ENCODE measurements at regions not wholly inside any gene's neighbourhood (a gene's known extent, or its start where the extent isn't known, plus 50 kb on each side); places are given as distances from the start of the nearest gene placed in this dataset.

DNA sequence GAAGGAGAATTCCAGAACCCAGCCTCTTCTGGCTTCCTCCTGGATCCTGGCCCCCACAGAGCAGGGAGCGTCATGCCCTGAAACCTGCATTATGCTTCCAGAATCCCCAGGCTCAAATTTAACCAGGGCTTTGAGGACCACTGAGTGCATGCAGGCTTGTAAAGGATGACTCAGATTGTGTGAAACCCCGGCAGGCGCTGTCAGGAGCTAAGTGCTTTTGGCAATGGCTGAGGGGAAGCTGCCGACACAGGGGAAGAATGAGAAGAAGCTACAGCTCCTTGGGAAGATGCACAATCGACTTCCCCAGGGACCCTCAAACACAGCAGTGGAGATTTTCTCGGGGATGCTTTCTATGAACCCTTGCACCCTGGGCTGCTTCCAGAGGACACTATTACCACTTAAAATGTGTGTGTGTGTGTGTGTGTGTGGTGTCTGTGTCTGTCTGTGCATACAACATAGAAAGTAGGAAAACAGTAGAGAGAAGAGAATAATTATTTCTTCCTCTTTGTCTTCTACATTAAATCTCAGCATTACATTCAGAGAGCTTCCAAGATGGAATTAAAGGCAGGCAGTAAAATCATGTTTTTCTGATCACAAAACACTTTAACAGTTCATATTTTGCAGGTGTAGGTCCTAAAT, 183.5 kb upstream of the INHBA start:
- TF ChIP-seq POLR2A (IDR thresholded peaks at IDR 0.05), result no peak
- TF ChIP-seq, protein P1, sequence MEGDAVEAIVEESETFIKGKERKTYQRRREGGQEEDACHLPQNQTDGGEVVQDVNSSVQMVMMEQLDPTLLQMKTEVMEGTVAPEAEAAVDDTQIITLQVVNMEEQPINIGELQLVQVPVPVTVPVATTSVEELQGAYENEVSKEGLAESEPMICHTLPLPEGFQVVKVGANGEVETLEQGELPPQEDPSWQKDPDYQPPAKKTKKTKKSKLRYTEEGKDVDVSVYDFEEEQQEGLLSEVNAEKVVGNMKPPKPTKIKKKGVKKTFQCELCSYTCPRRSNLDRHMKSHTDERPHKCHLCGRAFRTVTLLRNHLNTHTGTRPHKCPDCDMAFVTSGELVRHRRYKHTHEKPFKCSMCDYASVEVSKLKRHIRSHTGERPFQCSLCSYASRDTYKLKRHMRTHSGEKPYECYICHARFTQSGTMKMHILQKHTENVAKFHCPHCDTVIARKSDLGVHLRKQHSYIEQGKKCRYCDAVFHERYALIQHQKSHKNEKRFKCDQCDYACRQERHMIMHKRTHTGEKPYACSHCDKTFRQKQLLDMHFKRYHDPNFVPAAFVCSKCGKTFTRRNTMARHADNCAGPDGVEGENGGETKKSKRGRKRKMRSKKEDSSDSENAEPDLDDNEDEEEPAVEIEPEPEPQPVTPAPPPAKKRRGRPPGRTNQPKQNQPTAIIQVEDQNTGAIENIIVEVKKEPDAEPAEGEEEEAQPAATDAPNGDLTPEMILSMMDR (IDR thresholded peaks at IDR 0.05), result no peak
- TF ChIP-seq EP300 (IDR thresholded peaks at IDR 0.05), result no peak
- WGBS, 3 donors, result 9 to 18% (median 15%) methylated on average over 6 of the region's 6 CpGs
- H3K9me3 ChIP-seq, result no peaks in the 10 kb centered on the region
- H3K4me3 ChIP-seq, result no peak overlapping the region
- no peak overlapping the region for H3K27ac ChIP-seq
- DNase-seq, result peak; percentile 49 to 64 (median 55)
- no peaks in the 10 kb centered on the region for H3K36me3 ChIP-seq
- peaks cover 7% of the 10 kb centered on the region for H3K4me1 ChIP-seq (ENCODE audit: insufficient read depth)
- H3K27me3 ChIP-seq, result no peaks in the 10 kb centered on the region
- intact Hi-C loops (cut with DNase I), result no loop called here

DNA sequence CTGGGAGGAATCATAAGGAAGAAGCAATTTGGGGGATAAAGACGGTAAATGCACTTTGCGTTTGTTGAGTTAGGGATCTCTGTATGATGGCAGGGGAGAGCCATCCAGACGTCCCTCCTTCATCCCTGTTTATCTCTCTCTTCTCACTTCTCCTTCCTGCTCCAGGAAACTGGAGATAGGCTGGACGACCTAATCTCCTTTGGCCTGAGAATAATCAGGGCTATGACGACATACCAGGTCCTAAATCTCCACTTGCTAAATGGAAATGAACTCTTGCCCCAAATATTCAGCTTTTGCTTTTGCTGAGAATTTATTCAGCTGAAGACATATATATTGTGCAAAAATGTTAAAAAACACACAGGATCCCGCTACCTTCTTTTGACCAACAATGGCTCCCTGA, 182.9 kb upstream of the INHBA start:
- no peak overlapping the region for H3K27ac ChIP-seq
- no peak overlapping the region for H3K4me3 ChIP-seq
- 28 to 55% (median 37%) methylated on average over 6 of the region's 6 CpGs for WGBS, 3 donors

DNA sequence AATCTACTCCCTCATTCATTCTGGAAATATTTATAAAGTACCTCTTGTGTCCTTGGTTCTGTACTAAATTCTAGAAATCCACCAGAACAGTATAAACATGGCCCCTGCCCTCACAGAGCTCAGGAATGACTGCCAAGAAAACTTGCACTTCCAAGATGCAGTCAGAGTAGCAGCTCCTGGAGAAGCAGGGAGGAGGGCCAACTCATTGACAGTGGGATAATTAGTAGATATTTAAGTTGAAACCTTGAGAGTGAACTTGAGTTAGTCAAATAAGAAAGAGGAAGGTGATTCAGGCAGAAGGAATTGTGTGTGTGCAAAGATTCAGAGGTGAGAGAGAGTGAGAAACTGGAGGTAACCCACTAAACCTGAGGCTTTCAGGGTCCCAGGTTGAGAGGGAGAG, 182.2 kb upstream of the INHBA start:
- Histone ChIP-seq H3K27ac (no peak overlapping the region), H3K36me3 (no peaks in the 10 kb centered on the region), H3K4me1 (ENCODE audit: insufficient read depth) (peaks cover 8% of the 10 kb centered on the region), H3K27me3 (no peaks in the 10 kb centered on the region), H3K4me3 (no peak overlapping the region), H3K9me3 (no peaks in the 10 kb centered on the region)
- no peak for DNase-seq
- TF ChIP-seq EP300 (IDR thresholded peaks at IDR 0.05), result no peak
- no peak for TF ChIP-seq POLR2A (IDR thresholded peaks at IDR 0.05)
- TF ChIP-seq, protein P1 (IDR thresholded peaks at IDR 0.05), result no peak
- intact Hi-C loops (cut with DNase I), result no loop called here

More for the DNA sequence above, 182.9 kb upstream of the INHBA start:
- no peak for TF ChIP-seq EP300 (IDR thresholded peaks at IDR 0.05)
- no peak for TF ChIP-seq POLR2A (IDR thresholded peaks at IDR 0.05)
- TF ChIP-seq, protein P1 (IDR thresholded peaks at IDR 0.05), result no peak
- peaks cover 7% of the 10 kb centered on the region for H3K4me1 ChIP-seq (ENCODE audit: insufficient read depth)
- intact Hi-C loops (cut with DNase I), result no loop called here
- no peak for DNase-seq
- H3K9me3 ChIP-seq, result no peaks in the 10 kb centered on the region
- no peaks in the 10 kb centered on the region for H3K27me3 ChIP-seq
- H3K36me3 ChIP-seq, result no peaks in the 10 kb centered on the region

GRCh38 chr7:41882745-41883420, 180.0 kb upstream of the INHBA start:
- no peak for TF ChIP-seq EP300 (IDR thresholded peaks at IDR 0.05)
- no peak for TF ChIP-seq POLR2A (IDR thresholded peaks at IDR 0.05)
- TF ChIP-seq, protein P1 (IDR thresholded peaks at IDR 0.05), result no peak
- no peak overlapping the region for H3K4me3 ChIP-seq
- no peaks in the 10 kb centered on the region for H3K36me3 ChIP-seq
- H3K4me1 ChIP-seq (ENCODE audit: insufficient read depth), result peaks cover 13% of the 10 kb centered on the region
- intact Hi-C loops (cut with DNase I), result no loop called here
- 86 to 89% (median 86%) methylated on average over 16 of the region's 16 CpGs for WGBS, 3 donors
- H3K9me3 ChIP-seq, result no peaks in the 10 kb centered on the region
- no peaks in the 10 kb centered on the region for H3K27me3 ChIP-seq
- no peak overlapping the region for H3K27ac ChIP-seq
- DNase-seq, result no peak

Measured in ovary (tissue), 7 donors.